Epidermal melanocyte (primary cell): ENCODE measurements at regions not wholly inside any gene's neighbourhood (a gene's known extent, or its start where the extent isn't known, plus 50 kb on each side); places are given as distances from the start of the nearest gene placed in this dataset.
A peak's percentile ranks its signal among the peaks of the same experiment; 100 is the strongest.

Experiments used
- DNase-seq: peaks from one replicate; pipeline ENCODE4 v3.0.0; 2011; ENCODE audit warnings: low spot score; ENCODE audit not compliant: insufficient read length

DNA sequence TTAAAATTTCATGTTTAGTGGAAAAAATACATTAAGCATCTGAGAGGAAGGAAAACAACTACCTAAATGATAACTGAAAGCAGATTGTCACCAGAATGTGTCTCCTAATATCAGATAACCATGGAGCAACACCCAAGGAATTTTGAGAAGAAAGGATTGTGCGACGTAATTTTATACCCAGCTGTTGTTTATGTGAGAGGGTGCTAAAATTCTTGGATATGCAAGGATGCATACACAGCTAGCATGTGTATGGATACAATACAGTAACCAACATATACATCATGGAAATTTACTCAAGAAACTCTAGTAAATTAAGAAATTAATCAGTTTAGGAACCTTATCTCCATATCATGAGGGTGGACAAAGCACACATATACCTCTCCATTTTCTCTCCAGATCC lies 290.9 kb downstream of the HS3ST3A1 start:
- no peak for DNase-seq

GRCh38 chr17:13306310-13306962 lies 288.6 kb upstream of the ELAC2 start:
- DNase-seq: no peak

DNA sequence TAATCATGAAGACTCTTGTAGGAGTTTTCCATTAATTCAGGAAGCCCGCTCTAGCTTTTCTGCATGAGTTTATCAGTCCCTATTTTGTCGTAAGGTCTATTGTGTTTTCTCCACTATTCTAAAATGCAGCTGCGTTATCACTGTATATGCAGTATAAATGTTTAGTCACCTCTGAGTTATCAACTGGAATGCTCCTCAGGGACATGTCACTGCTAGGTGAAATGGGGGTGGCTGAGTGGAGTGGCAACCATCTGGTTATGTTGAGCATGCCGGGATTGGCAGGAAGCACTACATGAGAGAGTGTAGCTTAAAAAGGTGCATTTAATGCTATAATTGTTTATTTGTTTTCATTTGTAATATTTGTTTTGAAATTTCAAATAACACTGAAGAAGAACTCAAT lies 285.2 kb upstream of the ELAC2 start:
- DNase-seq: no peak

GRCh38 chr17:13302419-13302818 lies 284.6 kb upstream of the ELAC2 start:
- DNase-seq: no peak

GRCh38 chr17:13297183-13297582 lies 279.4 kb upstream of the ELAC2 start:
- no peak for DNase-seq

DNA sequence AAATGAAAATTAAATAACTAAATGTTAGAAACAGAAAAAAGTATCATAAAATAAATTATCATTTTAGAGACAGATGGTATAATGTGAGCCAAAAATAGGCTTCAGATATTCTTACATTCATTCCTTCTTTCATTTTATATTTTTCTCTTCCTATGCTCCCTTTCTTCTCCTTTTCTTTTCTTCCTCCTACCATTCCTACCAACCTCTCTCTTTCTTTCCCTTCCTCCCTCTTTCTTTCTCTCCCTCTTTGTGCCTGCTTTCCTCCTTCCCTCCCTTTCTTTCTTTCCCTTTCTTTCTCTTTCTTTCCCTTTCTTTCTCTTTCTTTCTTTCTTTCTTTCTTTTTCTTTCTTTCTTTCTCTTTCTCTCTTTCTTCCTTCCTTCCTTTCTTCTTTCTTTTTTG lies 275.6 kb upstream of the ELAC2 start:
- DNase-seq: no peak

GRCh38 chr17:13292291-13292690 lies 274.5 kb upstream of the ELAC2 start:
- DNase-seq: no peak

DNA sequence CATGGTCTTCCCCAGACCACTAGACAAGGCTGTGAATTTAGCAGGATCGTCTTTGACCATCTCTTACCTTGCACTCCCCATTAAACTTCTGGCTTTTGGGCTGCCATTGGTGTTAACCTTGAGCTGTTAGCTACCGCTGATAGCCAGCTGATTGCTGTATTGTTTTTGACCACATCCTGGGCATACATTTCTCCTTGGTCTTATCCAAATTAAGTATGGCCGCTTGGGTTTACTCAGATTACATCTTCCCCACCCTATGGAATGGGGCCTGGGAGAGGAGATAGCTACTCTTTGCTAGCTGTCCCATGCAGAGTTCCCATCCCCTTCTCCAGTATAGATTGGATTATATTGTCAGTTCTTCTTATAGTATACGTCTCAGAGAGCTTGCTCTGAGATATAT lies 270.4 kb upstream of the ELAC2 start:
- DNase-seq: no peak

GRCh38 chr17:13287226-13287625 lies 269.4 kb upstream of the ELAC2 start:
- DNase-seq: no peak

- DNase-seq: no peak
Observed at GRCh38 chr17:13283606-13284005, 265.8 kb upstream of the ELAC2 start.

DNA sequence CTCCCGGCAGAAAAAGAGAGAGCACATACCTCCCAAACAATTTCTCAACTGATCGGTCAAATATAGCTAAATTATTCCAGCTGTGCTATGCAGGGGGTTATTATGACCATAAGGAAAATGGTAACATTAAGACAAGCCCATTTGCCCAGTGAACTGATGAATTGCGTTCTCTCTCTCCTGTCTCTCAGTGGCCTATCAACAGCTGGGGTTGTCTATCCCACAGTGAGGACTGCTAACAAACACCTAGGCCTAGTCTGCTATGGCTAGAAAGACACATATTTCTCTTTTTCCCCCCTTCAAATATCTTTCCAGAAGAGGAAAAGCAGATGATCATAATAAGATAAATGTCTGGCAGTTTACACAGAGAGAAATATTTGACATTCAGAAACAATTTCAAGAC lies 263.8 kb upstream of the ELAC2 start:
- no peak for DNase-seq

DNA sequence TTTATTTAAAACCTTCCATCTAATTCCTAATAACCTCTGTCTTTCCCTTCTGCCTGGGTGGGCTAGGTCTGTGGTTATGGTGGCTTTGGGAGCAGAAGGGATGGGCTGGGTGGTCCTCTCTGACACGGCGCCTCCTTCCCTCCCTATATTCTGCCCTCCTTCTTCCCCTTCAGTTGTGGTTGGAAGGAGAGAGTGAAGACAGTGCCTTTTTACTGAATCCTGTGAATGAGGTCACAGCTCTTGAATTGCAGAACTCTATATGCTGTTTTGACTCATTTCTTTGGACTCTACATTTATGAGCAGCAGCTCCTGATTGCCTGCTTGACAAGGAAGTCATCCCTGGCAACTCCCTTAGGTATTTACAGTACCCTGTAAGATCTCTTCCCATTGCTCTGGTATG lies 256.0 kb upstream of the ELAC2 start:
- DNase-seq: no peak

GRCh38 chr17:13272296-13272695 lies 254.5 kb upstream of the ELAC2 start:
- DNase-seq: no peak

DNA sequence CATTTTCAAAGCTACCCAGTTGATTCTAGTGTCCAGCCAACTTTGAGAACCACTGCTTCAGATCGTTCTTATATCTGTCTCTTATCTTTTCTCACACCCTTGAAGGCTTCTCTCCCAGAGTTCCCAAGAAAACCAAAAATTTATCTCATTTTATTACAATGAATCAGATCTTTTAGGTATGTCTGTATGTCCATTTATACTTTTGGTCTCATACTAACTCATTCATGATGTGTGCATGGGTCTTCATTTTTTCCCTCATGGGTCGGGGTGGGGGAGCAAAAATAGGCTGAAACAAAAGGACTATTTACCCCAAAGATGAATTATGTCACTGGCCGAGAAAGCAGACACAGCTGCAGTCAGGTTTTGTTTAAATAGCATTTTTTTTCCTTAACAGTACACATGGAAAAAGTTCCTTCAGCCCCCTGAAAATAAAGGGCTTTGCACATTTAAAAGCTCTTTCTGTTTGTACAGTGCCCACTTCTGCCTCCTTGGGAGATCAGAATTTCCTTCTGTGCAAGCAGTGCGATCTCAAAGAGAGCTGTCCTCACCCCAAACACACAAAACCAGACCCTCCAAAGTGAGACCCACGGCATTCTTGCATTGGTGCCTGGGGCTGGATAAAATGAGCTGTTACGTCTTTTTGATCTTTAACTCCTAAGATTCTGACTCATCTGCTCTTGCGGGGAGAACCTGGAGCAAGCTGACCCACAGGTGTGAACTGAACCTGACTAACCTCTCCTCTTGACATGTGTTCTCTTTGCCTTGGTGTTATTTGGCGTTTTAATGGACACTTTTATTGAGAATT lies 251.2 kb upstream of the ELAC2 start:
- DNase-seq: no peak

- DNase-seq: no peak
Observed at GRCh38 chr17:13266606-13267005, 248.8 kb upstream of the ELAC2 start.

GRCh38 chr17:13265311-13265710 lies 247.5 kb upstream of the ELAC2 start:
- no peak for DNase-seq

DNA sequence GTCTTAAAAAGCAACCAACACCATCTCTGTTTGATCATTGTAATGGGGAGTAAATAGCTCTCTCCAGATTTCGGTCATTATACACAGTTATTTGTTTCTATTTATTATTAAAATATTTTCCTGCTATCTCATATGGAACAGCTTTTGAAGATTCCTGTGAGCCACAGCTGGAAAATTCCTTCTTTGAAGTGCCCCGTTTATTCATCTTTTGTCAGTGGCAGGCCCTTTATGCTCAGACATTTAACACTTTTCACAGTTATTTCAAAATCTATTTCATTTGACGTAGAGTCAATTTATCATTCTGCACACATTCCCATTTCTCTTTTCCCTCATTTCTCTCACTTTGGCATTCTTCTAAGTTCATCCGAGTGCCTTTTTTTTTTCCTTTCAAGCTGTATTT lies 245.9 kb upstream of the ELAC2 start:
- DNase-seq: no peak

- no peak for DNase-seq
Observed at GRCh38 chr17:13256545-13256944, 238.7 kb upstream of the ELAC2 start.

GRCh38 chr17:13253733-13254410 lies 236.0 kb upstream of the ELAC2 start:
- DNase-seq: no peak

- peak; percentile 40 for DNase-seq
Observed at GRCh38 chr17:13244513-13244912, 226.7 kb upstream of the ELAC2 start.

DNA sequence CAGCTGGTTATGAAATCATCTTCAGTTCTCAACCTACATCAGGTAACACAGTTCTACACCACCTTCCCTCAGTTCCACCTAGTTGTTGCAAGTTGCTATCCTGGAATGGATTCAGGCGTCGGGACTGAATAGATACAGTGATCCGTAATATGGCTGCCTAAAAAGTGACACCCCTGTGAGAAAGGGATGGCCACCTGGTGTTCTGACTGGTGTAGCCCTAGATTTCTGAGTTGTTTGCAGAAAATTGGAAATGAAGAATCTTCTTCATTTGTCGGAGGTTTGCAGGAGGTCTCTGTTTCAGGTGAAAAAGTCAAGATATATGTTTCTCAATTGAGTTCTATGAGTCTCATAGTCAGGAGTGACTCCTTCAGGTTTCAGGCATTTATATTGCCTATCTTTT lies 225.8 kb upstream of the ELAC2 start:
- no peak for DNase-seq

- no peak for DNase-seq
Observed at GRCh38 chr17:13240851-13241250, 223.0 kb upstream of the ELAC2 start.
